HG03342 (cell line): ENCODE measurements at regions not wholly inside any gene's neighbourhood (a gene's known extent, or its start where the extent isn't known, plus 50 kb on each side); places are given as distances from the start of the nearest gene placed in this dataset.

ENCODE experiments used
- ATAC-seq: cut with Tn5 transposase; IDR thresholded peaks from one replicate; pipeline ENCODE4 v1.9.1; 2021; ENCODE audit warnings: mild to moderate bottlenecking, moderate library complexity; ENCODE audit not compliant: unreplicated experiment

DNA sequence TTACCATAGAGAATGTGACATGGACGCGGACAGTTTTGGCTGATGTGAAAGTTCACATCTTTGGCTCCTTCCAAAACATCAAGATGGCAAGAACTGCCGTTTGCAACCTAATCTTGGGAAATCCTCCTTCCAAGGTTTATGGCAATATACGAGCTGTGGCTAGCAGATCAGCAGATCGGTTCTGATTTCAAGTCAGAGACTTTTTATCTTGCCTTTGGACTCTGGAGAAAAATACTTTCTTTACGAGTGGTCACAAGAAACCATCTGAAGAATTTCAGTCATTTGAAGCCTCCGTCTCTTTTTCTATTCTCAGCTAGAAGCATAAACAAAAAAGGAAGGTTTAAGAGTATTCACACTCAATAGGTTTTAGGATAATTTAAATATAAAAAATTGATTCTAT is 153.5 kb upstream of the MEIS2 start:
- no peak for ATAC-seq

DNA sequence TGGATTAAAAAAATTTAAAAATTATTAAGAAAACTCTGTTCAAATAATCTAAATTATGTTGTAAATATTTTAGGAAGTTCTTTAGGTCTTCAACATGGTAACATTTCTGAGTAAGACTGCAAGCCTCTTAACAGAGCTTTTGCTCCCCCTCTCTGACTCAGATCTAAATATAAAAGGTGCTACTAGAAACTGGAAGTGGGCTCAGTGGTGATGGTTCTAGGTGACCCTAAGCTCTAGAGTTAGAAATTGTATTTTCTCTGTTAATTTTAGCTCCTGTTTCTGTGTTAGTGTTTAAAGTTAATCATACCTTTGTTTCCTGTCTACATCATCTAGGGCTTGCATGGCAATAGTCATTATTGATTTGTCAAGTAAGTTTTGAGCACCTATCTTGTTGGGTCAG is 159.9 kb upstream of the MEIS2 start:
- ATAC-seq = no peak

DNA sequence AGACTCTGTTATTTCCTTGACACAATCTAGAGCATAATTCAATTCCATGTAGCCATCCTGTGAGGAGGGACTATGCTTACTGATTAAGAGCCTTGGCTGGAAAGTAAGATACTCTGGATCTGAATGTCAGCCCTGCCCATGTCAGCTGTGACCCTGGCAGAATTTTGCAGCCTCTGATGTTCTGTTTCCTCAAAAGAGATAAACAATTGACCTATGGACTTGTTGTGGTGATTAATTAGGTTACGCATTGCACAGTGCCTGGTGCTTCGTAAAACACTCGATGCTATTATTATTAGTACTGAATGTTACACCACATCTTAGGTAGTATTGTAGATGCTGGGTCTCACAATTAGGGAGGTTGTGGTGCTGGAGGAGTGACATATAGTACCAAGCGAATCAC is 161.3 kb upstream of the MEIS2 start:
- no peak for ATAC-seq

DNA sequence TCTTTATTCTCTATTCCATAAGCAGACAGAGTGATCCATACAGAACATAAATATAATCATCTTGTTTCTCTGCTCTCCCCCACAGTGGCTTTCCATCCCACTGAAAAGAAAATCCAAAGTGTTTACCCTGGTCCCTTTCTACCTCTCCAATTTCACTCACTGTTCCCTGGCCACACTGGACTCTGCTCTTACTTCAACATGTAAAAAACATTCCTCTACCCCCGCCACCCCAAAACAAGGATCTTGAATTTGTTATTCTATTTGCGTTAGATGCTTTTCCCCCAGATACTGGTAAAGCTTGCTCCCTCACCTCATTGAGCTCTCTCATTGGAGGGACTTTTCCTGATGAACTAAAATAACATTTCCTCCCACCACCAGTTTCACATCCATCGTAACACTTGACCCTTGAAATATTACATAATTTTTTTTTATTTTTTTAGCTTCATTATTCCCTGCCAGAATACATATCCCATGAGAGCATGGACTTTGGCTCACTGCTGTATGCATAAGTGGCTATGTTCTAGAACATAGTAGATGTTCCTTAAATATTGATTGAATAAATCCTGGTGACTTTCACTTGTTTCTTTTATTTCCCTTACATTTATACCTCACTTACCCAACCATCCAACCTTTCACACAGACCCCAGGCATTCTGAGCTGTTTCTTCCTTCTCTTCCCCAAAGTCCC is 162.7 kb upstream of the MEIS2 start:
- ATAC-seq = no peak

DNA sequence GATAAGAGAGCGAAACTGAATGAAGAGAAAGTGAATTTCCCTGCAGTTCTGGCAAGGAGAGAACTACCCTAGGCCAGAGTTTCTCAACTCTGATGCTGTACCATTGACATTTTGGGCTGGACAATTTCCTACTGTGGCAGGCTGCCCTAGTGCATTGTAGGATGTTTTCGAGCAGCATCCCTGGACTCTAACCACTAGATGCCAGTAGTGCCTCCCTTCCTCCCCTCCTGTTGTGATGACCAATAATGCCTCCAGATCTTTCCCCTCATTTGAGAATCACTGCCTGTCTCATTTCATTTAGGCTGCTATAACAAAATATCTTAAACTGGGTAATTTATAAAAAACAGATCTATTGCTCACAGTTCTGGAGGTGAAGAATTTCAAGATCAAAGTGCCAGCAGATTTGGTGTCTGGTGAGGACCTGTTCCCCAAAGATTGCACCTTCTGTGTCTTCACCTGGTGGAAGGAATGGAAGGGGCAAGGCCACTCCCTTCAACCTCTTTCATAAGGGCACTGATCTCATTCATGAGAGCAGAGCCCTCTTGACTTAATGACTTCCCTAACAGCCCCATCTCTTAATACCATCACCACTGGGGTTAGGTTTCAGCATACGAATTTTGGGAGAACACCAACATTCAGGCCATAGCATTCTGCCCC is 188.9 kb upstream of the MEIS2 start:
- no peak for ATAC-seq

DNA sequence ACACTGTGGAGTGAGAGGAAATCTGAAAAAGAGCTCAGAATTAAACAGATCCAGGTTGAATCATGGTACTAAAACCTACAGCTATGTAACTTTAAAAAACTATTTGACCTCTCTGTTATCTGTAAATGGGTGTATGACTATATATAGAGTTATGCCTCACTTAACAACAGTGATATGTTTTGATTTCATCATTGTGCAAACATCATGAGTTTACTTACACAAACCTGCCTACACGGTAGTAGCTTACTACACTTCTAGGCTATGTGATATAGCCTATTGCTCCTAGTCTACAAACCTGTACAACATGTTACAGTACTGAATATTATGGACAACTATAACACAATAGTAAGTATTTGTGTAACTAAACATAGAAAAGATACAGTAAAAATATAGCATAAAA is 191.6 kb upstream of the MEIS2 start:
- ATAC-seq = no peak

DNA sequence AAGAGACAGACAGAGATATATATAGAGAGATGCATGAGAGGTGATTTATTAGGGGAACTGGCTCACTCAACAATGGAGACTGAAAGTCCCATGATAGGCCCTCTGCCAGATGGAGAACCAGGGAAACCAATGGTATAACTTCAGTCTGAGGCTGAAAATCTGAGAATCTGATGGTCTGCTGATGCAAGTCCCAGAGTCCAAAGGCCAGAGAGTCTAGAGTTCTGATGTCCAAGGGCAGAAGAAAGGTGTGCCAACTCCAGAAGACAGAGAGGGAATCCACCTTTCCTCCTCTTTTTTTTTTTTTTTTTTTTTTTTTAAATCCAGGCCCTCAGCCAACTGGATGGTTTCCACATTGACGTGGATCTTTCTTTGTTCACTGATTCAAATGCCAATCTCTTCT is 197.9 kb upstream of the MEIS2 start:
- no peak for ATAC-seq

DNA sequence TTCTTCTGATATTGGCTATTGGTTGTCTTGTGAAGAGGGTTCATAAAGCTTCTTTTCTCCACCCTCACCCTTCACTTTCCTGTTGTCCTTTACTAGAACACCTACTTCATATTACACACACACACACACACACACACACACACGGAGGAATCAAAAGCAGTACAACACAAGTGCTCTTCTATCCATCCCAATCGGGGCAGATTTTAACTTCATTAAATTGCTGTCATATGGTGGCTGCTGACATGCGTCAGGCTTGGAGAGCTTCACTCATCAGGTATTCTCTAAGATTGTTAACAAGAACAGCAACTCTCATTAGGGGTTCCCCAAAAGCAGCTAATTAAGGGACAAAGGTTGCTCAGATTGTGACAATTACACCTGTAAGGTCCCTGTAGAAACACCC is 239.1 kb upstream of the MEIS2 start:
- ATAC-seq = no peak

DNA sequence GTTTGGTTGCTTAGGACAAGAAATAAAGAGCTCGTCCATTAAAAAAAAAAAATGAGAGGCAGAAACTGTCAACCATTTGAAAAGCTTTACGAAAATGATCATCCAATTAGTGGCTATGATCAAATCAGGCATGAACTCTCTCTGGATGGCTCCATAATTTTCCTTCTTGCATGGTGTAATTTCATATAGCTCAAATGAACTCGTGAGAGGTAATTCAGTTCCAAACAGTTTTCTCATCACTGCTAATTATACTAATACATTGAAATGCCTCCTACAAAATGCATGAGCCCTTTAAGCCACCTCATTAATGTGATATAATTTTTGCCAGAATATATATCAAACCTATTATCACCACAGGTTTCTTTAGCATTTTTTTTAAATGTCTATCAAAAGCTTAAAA is 239.5 kb upstream of the MEIS2 start:
- no peak for ATAC-seq

DNA sequence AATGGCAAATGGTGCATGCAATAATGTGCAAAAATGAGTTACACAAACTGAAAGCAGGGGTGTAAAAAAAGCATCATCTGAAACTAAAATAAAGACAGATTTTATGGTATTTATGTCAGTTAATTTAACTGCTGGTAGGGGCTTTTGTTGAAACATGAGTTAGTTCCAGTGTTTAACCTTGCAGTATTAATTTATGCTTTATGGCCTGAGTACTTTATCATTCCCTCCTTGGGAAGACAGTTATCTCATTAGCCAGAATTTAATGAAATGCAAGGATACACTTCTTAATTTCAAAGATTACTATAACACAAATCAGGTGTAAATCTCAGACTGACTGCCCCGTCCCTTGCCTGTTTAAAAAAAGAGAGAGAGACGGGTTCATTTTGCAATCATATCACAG is 240.1 kb upstream of the MEIS2 start:
- ATAC-seq = no peak

DNA sequence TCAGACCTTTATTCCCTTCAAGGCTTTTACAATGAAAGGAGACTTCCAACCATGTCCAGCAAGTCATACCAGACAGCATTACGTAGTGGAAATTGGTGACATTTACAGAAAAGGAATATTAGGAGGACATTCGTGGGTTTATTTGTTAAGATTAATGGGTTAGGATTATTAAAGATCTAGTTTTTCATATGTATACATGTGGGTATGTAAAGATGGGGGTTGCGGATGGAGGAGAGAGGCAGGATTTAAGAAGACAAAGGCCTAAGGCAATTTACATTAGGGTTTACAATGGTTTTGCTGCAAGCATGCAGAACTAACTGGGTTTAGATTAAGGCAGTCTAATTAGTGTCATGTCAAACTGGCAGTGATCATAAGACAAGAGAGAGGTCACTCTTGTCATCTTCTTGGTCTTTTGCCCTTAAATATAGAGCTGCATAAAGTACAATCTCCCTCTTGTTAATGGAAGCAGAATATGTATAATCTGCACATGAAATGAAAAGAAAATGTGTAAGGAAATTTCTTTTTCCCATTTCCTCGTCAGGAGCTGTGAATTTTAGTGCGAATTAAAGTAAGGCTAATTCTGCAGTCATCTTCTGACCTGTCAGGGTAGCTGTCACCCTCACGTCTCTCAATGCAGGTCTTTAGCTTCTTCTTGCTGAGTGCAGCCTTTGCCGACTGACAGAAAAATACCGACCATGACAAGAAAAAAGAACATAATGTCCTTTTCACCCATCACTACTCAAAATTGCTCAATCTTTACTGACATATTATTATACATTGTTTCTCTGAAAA is 258.9 kb upstream of the MEIS2 start:
- no peak for ATAC-seq

DNA sequence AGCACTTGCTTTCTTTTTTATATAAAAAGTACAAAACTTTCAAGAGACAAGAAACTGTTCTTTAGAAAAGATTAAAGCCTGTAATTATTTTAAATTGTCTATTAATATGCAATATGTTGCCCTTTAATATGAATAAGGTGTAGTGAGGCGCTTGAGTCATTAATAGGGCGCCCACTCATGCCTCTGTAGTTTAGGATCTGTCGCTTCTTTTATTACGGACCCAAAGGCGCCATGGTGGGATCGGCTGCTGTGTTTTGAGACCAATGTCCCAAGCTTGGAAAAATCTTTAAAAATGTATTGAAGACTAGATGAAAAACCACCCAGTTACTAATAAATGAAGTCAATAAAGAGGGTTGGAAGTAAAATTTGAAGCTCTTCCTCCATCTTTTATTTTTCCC is 259.5 kb upstream of the MEIS2 start:
- ATAC-seq = no peak

DNA sequence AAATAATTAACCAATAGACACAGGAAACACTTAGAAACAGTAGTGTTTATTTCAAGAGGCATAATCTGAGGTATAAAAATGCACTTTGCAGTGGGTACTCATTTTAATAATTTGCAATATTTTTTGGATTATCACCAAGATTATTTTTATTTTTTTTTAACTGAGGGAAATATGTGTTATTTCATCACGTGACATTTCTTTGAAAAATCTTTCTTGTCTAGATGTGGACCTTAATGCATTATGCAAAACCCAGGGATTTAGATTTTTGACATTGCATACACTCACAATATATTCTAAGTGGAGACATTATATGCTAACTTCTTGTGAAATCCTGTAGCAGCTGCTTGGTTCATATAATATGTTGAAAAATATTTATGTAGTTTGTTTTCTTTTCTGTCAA is 260.4 kb upstream of the MEIS2 start:
- no peak for ATAC-seq

DNA sequence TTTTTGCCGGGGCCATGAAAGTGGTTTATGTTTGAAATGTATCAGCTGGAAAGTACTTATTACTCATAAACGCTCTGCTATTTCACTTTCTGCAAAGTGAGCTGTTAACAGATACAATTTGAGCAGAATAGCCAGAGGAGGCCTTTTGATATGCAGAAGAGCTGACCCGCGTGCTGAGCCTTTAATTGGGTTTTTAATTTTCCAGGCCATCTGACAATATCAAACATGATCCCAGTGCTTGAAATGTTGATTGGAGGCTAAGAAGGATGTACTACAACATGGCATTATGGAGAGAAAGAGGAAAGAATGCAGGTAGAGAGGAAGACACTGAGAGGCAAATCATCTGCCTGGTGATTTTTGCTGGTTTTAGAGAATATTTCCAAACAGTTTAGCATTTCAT is 261.3 kb upstream of the MEIS2 start:
- no peak for ATAC-seq

DNA sequence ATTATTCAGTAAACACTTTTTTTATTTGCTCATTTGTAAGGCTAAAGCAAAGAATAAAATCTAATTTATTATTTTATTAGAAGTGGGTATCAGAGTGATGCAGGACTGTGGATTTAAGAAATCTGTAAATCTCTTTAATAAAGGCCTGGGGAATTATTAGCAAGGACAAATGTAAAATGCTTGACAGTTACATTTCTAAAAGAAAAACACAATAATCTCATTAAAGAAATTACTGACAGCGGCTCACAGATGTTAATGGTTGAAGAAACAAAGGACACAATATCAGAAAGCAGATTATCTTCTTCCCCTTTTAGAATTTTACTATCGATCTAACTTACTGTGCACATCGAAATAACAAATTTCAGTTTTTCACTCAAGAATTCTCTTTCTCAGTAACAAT is 262.1 kb upstream of the MEIS2 start:
- no peak for ATAC-seq

DNA sequence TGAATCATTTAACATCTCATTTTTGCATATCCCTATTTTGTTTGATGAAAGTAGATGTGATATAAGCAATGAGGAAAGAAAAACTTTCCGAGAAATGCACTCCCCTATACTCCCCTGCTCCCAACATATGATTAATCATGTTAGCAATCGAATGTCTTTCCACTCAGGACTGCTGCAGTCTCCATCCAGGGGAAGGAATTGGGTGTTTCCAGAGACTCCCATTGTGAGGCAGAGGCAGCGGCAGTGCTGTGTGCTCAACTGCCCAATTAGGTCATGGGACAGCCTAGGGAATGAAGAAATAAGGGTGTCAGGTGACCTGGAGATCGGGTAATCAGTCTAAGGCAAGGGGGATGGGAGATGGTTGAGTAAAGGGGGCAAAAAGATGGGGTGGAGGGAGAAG is 268.6 kb upstream of the MEIS2 start:
- ATAC-seq = no peak

DNA sequence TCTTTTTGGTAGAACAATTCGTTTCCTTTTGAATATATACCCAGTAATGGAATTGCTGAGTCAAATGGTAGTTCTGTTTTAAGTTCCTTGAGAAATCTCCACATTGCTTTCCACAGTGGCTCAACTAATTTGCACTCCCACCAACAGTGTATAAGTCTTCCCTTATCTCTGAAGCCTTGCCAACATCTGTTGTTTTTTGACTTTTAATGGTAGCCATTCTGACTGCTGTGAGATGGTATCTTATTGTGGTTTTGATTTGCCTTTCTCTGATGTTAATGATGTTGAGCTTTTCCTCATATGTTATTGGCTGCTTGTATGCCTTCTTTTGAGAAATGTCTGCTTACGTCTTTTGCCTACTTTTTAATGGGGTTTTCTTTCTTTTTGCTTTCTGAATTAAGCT is 270.6 kb upstream of the MEIS2 start:
- no peak for ATAC-seq

DNA sequence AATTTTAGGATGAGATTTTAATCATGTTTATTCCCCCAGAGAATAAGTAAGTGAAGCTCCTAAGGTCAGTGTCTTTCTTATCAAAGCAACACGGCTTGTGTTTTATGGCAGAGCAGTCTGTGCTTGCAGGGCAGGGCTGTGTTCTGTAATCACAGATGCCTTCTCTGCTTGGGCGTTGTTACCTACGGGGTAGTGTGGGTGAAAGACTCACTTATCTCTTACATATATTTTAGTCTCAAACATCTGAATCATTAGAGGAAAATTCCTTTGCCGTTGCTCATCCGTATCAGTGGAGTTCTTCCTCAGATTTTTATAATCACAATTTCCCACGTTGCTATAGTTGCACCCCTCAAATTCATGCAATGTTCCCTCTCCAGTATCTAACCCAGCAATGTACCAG is 271.7 kb upstream of the MEIS2 start:
- no peak for ATAC-seq

DNA sequence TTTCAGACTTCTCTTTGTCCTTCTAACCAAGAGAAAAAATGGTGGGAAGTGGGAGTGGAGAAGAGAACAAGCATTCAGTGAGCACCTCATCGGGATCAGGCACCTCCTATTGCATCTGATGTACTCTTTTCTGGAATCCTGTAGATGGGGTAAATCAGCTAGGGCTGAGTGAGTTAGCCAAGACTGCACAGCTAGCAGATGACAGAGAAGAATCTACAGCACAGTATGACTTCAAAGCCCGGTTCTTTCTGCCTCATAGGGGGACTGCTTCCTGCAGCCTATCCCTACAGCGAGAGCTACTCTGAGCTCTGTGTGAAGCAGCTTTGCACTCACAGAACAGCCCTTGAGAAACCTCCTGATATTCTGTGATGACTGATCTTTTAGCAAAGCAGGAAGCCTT is 275.2 kb upstream of the MEIS2 start:
- no peak for ATAC-seq

DNA sequence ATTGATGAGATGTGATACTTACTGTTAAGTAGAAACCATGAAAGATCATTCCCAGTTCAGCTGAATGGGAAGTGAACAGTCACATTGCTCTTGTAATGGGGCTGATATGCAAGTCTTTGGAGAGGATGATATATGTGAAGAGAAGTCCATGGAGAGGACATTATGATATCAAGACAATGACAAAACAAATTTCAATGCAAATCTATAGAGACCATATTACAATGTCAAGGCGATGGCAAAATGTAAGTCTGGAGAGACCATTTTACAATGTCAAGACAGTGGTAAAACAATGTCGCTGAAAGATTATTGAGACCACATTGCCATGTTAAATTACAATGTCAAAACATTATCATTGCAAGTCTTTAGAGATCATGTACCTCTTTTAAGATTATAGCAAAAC is 277.1 kb upstream of the MEIS2 start:
- no peak for ATAC-seq

DNA sequence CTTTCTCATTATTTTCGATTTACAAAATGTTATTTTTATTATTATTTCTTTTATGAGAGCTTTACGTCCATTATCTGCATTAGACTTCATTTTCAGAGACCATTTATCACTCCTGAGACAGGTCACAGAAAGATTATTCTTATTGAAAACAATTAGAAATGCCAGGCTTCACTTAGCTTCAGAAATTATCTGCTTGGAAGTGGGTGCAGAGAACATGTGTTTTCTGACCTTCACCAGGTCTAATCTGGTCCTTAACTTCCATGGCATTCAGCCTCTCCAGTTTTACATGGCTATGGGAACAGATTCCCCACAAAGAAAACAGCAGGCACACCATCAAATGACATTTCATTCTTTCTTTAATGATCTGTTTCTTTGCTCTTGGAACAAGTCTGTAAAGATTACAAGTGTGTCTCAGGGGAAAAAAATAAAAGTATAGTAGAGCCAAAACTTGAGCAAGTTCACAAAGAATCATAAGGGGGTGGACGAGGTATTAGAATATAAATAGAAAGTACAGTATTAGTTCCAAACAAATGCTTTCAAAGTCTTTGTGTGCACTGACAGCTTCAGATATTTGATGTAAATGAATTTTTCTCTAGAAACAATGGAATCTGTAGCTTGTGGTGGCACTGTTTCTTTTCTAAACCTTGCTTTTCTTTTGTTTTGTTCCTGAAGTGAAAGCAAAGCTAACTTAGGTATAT is 294.2 kb upstream of the MEIS2 start:
- no peak for ATAC-seq

DNA sequence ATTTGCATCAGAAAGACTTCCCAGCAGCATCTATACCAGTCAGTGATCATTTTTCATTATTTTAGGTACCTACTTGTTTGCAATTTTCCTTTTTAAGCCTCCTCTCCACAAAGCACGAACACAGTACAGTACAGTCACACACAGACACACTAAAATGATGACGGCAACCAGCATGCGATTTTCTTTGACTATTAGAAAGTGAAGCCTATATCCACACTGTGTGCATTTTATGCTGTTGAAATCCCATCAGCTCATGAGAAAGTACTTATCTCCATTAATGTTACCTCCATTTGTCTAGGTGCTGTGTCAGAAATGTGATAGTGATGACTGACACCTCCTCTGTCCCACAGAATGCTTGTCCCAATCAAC is 294.7 kb upstream of the MEIS2 start:
- no peak for ATAC-seq
